ENCODE measurements at regions not wholly inside any gene's neighbourhood (a gene's known extent, or its start where the extent isn't known, plus 50 kb on each side); places are given as distances from the start of the nearest gene placed in this dataset.

- DNase-seq = no peak
Measured at GRCh38 chr2:228860601-228861285, 410.3 kb downstream of the PID1 start.

DNA sequence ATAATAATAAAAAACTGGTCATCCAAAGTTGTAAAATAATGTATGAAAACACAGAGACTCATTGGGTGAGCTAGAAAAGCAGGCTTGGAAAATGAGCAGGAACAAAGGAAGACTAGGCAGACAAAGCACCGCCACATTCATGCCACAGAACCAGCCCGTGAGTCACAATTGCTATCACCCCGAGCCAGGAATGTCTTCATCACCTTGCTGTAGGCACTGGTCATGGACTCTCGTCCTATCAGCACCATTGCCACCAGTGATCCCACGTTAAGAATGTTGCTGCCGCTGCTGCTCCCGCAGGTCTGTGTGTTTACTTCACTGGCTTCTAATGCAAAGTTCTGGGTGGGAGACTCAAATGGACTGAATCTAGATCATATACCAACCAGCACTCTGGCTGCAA lies 417.9 kb downstream of the PID1 start:
- DNase-seq = no peak

DNA sequence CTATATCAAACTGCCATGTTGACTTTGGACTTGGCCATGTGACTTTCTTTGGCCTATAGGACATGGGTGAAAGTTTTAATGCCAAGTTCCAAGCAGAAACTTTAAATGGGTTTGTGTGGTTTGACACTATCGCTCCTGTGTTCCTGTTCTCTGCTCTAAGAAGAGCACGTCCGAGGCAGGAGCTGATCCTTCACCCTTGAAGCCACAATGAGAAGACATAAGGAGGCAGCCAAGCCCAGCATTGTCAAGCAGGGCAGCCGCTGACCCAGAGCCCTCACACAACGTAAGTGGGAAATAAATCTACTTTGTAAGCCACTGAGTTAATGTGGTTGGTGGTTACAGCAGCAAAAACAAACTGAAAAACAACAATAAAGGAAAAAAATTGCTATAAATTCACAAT lies 422.4 kb downstream of the PID1 start:
- no peak for DNase-seq

GRCh38 chr2:228847684-228848083 lies 423.4 kb downstream of the PID1 start:
- no peak for DNase-seq

DNA sequence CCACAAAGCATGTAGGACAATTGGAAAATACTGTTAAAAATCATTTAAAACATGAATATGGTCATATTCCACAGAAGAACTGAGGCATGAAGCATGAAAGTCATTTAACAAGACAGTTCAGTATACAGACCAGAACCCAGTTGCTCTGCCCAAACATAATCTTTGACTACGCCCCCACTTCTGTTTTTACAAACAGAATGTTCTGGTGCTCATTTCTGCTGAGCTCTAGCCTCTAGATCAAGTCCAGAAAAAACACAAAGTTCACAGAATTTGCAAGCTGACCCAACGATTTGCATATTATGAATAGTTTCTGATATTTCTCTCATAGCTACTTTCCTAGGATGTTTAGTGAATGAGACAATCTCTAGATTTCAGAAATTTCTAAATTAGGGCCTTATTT lies 424.9 kb downstream of the PID1 start:
- DNase-seq = no peak

DNA sequence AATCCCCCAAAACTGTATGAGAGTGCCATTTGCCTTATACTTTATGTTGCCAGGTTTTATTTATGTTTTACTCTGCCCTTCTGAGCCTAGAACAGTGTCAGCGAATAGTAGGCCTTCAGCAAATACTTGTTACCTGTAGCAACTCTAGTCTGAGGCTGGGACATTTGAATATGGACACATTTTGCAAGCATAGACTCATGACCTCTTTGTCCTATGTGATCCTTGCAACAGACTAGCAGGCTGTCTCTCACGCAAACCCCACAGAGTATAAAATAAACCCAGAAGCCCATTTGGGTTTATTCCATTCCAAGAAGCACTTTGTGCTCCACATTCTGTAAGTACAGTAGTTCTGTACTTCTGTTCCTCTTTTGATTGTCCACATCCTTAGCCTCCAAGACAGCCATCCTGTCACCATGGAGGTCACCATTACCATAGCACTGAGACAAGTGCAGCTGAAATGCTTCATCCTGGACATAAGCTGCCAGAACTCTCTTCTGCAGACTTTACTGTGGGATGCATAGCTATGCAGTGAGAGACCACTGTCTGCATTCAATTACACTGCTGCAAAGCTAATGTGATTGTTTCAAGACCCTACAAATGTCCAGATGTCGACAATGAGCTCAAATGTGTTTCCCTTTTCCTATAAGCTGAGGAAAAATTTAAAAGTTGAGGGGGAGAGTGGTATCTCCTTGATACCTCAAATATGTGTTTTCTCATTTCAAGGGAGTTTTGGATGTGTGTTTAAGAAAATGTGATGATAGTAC lies 425.7 kb downstream of the PID1 start:
- no peak for DNase-seq

DNA sequence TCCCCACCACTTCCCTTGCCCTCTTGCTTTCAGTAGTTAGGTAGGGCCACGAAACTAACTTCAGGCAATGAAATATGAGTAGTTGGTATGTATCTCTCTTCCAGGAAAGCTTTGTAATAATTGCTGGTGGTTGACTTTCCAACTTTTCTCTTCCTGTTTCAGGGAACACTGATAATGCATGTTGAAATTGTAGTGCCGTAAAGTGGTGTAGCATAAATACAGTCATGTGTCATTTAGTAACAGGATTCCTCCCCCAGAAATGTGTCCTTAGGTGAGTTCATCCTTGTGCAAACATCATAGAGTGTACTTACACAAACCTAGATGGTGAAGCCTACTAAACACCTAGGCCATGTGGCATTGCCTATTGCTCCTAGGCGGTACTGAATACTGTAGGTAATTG lies 429.2 kb downstream of the PID1 start:
- DNase-seq = no peak

DNA sequence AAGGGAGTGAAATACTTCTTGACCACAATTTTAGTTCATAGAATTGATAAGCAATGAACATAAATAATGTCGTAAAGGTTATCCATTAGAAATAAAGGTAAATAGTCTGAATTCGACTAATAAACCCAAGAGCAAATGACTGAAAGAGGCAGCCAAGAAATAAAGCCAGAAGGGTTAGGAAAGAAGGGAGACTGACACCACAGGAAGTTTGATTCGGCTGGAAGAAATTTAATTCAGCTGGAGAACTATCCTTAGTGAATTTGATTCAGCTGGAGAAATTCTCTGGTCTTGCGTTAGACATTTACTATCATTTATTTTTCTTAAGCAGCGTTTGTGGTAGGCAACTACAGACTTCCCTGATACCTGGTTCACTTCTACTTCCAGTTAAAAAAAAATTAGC lies 429.6 kb downstream of the PID1 start:
- no peak for DNase-seq

GRCh38 chr2:228840743-228841114 lies 430.4 kb downstream of the PID1 start:
- DNase-seq = no peak

GRCh38 chr2:228840113-228840742 lies 430.9 kb downstream of the PID1 start:
- DNase-seq = no peak

DNA sequence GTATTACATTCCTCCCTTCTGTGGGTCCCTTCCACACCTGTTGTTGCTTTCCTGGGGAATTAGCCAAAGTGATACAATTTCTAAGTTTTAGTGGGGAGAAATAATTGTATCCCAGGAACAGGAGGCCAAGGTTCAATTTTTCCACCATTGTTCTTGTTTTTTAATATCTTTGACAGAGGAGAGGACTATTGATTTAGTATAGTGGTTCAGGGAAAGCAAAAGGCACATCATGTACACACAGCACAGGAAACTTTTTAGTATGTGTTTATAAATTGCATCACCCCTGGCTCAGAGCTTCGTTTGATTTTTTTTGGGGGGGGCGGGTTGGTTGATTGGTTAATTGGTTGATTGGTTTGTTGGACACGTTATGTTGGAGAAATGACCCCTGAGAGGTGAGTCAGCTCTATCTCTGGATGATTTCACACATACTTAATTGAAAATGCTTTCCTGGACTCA lies 431.6 kb downstream of the PID1 start:
- no peak for DNase-seq

- DNase-seq = no peak
Measured at GRCh38 chr2:228838819-228839218, 432.3 kb downstream of the PID1 start.

DNA sequence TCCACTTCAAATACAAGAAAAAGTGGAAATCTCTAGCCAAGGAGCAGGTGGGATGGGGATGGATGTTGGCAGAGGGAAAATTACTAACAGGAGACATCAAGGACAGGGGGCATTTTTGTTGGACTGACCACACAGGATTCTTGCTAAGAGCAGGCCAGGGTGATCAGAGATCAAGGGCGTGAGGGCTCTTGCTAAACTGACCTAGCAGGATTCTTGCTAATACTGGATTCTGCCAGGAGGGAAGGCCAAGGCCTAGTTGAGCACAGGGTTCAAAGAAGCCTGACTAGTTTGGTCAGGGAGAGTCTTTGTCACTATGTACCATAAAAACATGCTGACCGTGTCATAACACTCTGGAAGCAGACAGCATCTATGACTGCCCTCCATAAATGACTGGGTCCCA lies 442.7 kb downstream of the PID1 start:
- DNase-seq = no peak

- DNase-seq = no peak
Measured at GRCh38 chr2:228827056-228827700, 443.9 kb downstream of the PID1 start.

DNA sequence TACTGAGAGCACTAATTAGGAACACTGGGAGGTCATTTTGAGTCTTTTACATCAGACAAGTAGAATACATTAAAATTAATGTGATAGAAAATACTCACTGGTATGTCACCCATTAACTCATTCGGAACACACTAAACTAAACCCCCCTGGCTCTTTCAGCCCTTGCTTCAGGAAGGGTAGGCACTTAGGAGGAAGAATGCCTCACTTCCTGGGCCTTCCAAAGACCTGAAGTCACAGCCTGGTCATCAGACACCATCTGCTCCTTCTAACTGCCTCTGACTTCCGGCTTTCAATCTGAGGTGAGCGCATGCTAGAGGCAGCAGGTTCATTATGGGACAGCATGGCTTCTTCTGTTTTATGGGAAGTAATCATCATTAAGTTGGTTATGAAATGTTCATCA lies 451.4 kb downstream of the PID1 start:
- no peak for DNase-seq

- DNase-seq = no peak
Measured at GRCh38 chr2:228802181-228803071, 468.7 kb downstream of the PID1 start.

DNA sequence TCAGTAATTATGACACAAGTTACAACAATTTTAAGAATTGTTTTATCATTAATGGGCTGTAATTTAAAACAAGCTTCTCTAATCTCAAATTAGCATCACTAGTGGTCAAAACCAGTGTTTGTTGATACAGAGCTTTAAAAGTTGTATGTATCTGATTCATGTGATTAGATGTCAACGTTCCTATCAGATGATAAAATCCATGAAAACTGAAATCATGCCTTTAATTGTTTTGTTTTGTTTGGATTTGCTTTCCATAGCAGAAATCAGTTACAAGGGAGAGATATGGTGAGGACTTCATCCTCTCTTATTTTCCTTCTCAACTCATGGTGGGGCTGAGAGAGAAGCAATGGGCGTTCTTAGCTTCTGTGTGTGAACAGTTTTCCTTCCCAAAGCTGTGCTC lies 469.6 kb downstream of the PID1 start:
- DNase-seq = no peak

GRCh38 chr2:228799208-228799588 lies 471.9 kb downstream of the PID1 start:
- DNase-seq = no peak

- DNase-seq = peak; percentile 12
Measured at GRCh38 chr2:228798458-228799207, 472.5 kb downstream of the PID1 start.

DNA sequence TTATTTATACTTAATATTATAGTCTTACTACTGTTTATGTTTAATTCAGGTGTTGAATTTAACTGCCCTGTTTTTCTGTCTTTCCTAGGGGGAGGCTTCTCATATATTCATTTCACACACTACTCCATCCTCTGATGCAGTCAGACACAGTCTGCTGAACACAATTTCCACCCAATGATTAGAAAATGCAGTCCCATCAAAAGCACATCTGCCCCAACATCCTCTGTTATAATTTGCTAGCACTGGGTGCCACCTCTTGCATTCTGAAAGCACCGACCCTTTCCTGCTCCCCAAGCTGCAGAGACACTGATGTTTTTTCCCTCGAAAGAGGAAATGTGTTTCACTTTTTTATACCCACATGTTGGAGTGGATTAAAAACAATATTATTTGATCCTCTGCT lies 474.7 kb downstream of the PID1 start:
- no peak for DNase-seq

DNA sequence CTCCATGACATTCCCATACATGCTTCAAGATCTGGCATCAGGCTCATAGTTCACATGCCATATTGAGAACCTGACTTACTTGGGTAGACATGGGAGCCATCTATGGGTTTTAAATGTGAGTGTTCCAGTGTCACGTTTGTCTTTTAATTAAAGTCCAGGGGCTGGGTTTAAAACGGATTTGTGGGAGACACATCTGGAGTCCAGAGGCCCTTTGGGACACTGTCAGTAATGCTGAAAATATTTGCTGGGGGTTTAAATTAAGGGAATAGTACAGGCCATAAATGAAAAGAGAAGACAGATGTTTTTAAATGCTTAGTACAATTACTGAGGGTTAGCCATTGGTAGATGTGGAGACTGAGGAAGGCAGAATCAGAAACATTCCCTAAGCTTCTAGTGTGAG lies 478.0 kb downstream of the PID1 start:
- no peak for DNase-seq

DNA sequence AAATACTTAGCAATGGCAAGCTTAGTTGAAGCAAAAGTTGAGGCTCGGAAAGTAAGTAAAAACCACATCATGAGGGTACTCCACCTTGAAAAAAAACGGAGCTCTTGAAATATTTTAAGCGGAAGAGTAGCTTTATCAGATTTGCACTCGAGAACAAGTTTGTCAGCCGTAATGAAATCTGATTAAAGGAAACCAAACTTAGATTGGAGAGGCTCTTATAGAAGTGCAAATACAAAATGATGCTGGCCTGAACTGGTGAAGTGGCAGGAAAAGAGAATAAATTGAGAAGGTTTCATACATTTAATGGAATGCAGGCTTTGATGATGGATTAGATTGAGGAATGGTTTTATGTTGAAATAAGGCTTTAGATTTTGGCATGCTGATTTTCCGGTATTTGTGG lies 484.2 kb downstream of the PID1 start:
- DNase-seq = no peak

All from SHP77 treated with DMSO at 0.1 percent for 48 hours (cell line).